Tibial nerve (tissue), 3 donors: ENCODE measurements at regions not wholly inside any gene's neighbourhood (a gene's known extent, or its start where the extent isn't known, plus 50 kb on each side); places are given as distances from the start of the nearest gene placed in this dataset.

Experiments
- CTCF ChIP-seq, 5 experiments: fragments of 200-600 bp in 3 of 5; fragments of 450-650 bp in 2 of 5; sonication (generic) in 3 of 5; IDR thresholded peaks; one replicate each; pipeline ENCODE4 v1.5.1; 2016 to 2019; ENCODE audit warnings: antibody characterized with exemption in 5 of 5, mild to moderate bottlenecking in 3 of 5, moderate library complexity in 2 of 5
- POLR2A ChIP-seq, 2 donors: fragments of 450-650 bp; IDR thresholded peaks; one replicate each; pipeline ENCODE4 v1.6.1; 2017; ENCODE audit warnings: antibody characterized with exemption in 2 of 2, mild to moderate bottlenecking in 2 of 2, moderate library complexity in 2 of 2

GRCh38 chr18:74023220-74023619 lies 124.4 kb downstream of the FBXO15 start:
- TF ChIP-seq CTCF (IDR thresholded peaks at IDR 0.05) (no peak), POLR2A (IDR thresholded peaks at IDR 0.05) (no peak)
